Prostate gland (tissue), 2 donors: ENCODE measurements at regions not wholly inside any gene's neighbourhood (a gene's known extent, or its start where the extent isn't known, plus 50 kb on each side); places are given as distances from the start of the nearest gene placed in this dataset.
"Not testable (repeated sequence)": the region's sequence is repeated elsewhere in the genome, so short reads cannot be mapped to it uniquely, and the experiment has no call there.

Source experiments
- CTCF ChIP-seq, 4 experiments: fragments of 200-600 bp in 2 of 4; fragments of 450-650 bp in 2 of 4; sonication (generic) in 2 of 4; IDR thresholded peaks; 1 replicate in 3 of 4; 2 replicates in 1 of 4; pipeline ENCODE4 v1.5.1; 2016 to 2019; ENCODE audit warnings: antibody characterized with exemption in 4 of 4, mild to moderate bottlenecking in 2 of 4, moderate library complexity in 2 of 4
- POLR2AphosphoS5 ChIP-seq: sonication (generic); formaldehyde crosslinking; IDR thresholded peaks from one replicate; pipeline ENCODE4 v1.6.1; 2017; ENCODE audit warnings: antibody characterized with exemption

GRCh38 chr17:30706461-30707335 lies 117.8 kb downstream of the CRLF3 start:
- TF ChIP-seq CTCF (IDR thresholded peaks at IDR 0.05); POLR2AphosphoS5: not testable (repeated sequence)
